GM12891 (cell line): ENCODE measurements at regions not wholly inside any gene's neighbourhood (a gene's known extent, or its start where the extent isn't known, plus 50 kb on each side); places are given as distances from the start of the nearest gene placed in this dataset.
A peak's percentile ranks its signal among the peaks of the same experiment; 100 is the strongest.

ENCODE experiments used
- DNase-seq: peaks from one replicate; pipeline ENCODE4 v3.0.0; 2011; ENCODE audit warnings: low spot score; ENCODE audit not compliant: insufficient read length
- FAIRE-seq: peaks from 2 replicates; lab custom pipeline; 2011; peaks lifted over from hg19 to GRCh38; lab: Jason Lieb, UNC
- PAX5 ChIP-seq: IDR thresholded peaks from 2 replicates; pipeline ENCODE4 v1.6.1; 2011; ENCODE audit warnings: low read length, moderate library complexity, mild to moderate bottlenecking; ENCODE audit not compliant: insufficient read depth, severe bottlenecking
- POLR2A ChIP-seq: IDR thresholded peaks from 2 replicates; pipeline ENCODE4 v1.6.1; 2011; ENCODE audit warnings: low read depth, low read length, control low read depth
- POLR2AphosphoS5 ChIP-seq: IDR thresholded peaks from 2 replicates; pipeline ENCODE4 v1.6.1; 2011; ENCODE audit warnings: low read depth, low read length, control low read depth
- POU2F2 ChIP-seq: IDR thresholded peaks from 2 replicates; pipeline ENCODE4 v1.6.1; 2011; ENCODE audit warnings: low read depth, mild to moderate bottlenecking, control low read depth, low read length, moderate library complexity
- SPI1 ChIP-seq: IDR thresholded peaks from 2 replicates; pipeline ENCODE4 v1.6.1; 2011; ENCODE audit warnings: low read depth, low read length, control low read depth
- TAF1 ChIP-seq: IDR thresholded peaks from 2 replicates; pipeline ENCODE4 v1.6.1; 2011; ENCODE audit warnings: low read depth, low read length, control low read depth

DNA sequence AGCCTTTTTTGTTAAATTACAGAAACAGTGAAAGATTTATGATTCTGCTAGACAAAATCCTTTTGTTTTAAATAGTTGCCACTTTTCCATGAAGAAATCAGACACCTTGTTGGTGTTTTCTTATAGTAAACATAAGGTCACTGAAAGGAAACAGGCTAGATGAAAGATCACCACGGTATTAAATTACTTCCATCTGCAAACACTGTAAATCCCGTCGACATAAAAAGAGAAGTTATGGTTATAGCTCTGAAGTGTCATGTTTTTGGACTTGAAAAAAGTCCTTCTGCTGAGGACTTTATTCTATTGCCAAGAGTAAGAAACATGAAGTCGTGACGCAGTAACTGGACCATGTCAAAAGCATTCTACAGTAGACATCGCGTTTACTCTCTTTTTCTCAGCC is 567.6 kb upstream of the SLIT2 start:
- no peak for DNase-seq
- no peak for FAIRE-seq
- TF ChIP-seq POLR2AphosphoS5: no peak

DNA sequence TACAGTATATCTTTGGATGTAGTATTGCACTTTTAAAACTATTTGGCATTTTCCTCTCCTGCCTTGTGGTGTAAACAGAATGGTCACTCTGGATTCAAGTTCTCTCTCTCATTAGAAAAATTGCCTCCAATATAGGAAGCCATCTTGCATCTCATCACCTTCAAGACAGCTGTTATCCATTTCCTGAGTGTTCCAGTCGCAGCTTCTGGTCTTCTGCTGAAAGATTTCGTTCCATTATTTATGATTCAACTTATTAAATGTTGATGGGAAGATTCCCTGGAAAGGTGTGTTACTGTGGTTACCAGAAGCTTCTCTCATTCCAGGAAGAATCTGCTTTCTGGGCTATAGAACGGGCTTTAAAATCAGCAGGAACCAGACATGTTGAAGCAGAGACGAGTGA is 568.3 kb upstream of the SLIT2 start:
- DNase-seq (no peak), FAIRE-seq (no peak)
- TF ChIP-seq PAX5 (no peak), POU2F2 (no peak), TAF1 (no peak)

DNA sequence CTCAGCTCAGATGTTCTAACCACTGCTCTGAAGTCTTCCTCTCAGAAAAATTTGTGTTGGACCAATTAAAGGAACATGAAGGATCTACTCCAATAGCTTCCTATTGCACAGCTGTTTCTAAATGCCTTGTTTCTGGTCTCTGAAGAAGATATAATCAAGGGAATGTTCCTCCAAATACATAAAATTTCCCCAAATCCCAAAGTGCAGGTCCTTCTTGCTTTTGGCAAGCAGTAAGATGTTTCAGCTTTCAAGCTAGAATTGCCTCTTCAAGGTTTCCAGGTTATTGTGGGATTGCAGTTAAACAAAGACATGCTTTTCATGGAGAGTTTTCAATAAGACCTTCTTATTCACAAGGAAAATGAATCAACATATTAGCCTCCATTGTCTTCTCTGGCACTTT is 574.5 kb upstream of the SLIT2 start:
- DNase-seq: no peak
- no peak for TF ChIP-seq POLR2AphosphoS5
- no peak for TF ChIP-seq POU2F2
- TF ChIP-seq POLR2A: no peak
- TF ChIP-seq TAF1: no peak
- TF ChIP-seq PAX5: no peak
- no peak for TF ChIP-seq SPI1
- no peak for FAIRE-seq

- no peak for FAIRE-seq
- DNase-seq: no peak
- TF ChIP-seq SPI1: peak; percentile 93
- TF ChIP-seq POLR2A: no peak
- TF ChIP-seq POU2F2: no peak
- TF ChIP-seq TAF1: no peak
- TF ChIP-seq PAX5: no peak
- no peak for TF ChIP-seq POLR2AphosphoS5
Observed at GRCh38 chr4:19675172-19675811, 576.4 kb upstream of the SLIT2 start.

GRCh38 chr4:19659101-19659500 is 592.6 kb upstream of the SLIT2 start:
- TF ChIP-seq PAX5 (no peak), SPI1 (no peak), POLR2AphosphoS5 (no peak), POLR2A (no peak)
- no peak for DNase-seq
- FAIRE-seq: no peak

DNA sequence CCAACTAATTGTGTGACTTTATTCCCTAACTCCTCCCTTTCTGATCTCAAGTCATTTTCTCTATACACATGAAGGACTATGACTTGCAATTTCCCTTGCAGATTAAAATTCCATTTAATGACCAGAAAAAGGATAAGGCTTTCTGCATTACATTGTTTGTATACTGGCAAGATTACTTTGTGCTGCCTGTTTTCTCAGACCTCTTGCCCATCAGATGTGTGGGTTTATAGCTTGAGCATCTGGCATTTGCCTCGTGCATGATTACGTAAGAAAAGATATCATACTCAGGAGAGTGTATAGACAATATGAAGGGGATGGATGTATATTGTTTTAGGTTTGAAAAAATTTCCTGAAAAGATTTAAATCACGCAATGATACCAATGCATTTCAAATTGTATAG is 593.8 kb upstream of the SLIT2 start:
- TF ChIP-seq TAF1 (no peak), POLR2A (no peak), PAX5 (no peak), POU2F2 (no peak), SPI1 (no peak)
- DNase-seq: no peak
- no peak for FAIRE-seq

- FAIRE-seq: no peak
- no peak for DNase-seq
- TF ChIP-seq PAX5: no peak
- no peak for TF ChIP-seq POLR2AphosphoS5
- TF ChIP-seq TAF1: no peak
- TF ChIP-seq SPI1: no peak
- TF ChIP-seq POU2F2: no peak
- no peak for TF ChIP-seq POLR2A
Observed at GRCh38 chr4:19655666-19656065, 596.0 kb upstream of the SLIT2 start.

DNA sequence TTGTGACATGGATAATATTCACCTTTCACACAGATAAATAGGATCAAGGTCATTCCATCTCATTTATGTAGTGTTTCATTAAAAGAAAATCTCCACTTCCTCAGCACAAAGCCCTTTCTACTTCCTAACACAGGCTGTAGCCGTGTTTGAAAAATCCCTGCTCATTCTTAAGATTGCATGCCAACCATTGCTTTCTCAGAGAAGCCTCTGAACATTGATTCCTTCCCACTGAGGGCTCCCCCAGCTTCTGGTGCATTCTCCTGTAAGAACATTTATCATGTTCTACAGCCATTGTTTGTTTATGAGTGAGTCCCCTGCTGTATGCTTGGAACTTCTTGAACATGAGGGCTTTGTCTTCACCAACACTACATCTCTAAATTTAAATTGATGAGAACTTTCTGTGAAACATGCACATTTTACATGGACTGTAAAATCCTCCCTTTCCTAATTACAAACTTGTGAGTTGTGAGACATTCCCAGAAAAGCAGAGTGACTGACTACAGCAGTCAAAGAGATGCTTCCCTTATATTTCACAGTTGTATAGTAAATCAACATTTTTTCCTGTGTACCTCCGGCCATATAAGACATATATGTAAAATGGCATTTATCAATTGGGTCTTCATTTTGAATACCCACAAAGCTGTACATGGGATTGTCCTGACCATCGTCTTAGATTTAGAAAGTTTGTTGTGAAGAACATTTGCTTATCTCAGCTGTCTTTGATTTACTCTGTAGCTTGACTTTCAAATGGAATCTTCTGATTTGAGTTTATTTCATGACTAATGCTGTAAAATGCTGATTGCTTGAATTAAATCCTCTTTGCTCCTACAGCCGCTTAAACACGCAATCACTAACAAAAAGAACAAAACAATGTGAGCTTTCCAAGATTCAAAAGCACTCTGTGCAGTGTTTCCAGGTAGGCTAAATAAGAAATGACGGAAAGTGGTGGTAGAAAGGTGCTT is 600.5 kb upstream of the SLIT2 start:
- DNase-seq (no peak), FAIRE-seq (no peak)
- no peak for TF ChIP-seq SPI1
- no peak for TF ChIP-seq POLR2AphosphoS5
- TF ChIP-seq POU2F2: no peak
- no peak for TF ChIP-seq PAX5
- TF ChIP-seq POLR2A: no peak
- no peak for TF ChIP-seq TAF1

GRCh38 chr4:19645589-19645988 is 606.1 kb upstream of the SLIT2 start:
- DNase-seq: no peak
- no peak for FAIRE-seq

DNA sequence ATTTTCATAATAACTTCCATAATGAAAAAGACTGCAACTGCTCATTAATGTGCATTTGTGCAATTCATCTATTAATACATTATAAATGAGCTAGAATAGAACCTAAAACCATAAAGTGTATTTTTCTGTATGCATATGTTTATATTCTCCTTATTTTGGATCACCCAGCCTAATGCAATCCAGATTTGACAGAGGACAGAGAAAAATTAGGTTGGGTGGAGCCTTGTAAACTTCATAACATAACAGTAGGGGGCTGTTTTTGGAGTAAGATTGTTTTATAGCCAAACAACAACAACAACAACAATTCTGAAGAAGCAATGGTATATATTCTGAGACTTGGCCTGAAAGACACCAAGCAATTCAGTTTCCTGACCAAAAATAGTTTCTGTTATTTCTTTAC is 615.3 kb upstream of the SLIT2 start:
- FAIRE-seq (no peak), DNase-seq (no peak)
- TF ChIP-seq POU2F2 (no peak), POLR2AphosphoS5 (no peak), SPI1 (no peak), PAX5 (no peak), POLR2A (no peak), TAF1 (no peak)

More at GRCh38 chr4:19645589-19645988, 606.1 kb upstream of the SLIT2 start:
- TF ChIP-seq TAF1: no peak
- TF ChIP-seq POLR2AphosphoS5: no peak
- TF ChIP-seq SPI1: no peak
- TF ChIP-seq POLR2A: no peak

DNA sequence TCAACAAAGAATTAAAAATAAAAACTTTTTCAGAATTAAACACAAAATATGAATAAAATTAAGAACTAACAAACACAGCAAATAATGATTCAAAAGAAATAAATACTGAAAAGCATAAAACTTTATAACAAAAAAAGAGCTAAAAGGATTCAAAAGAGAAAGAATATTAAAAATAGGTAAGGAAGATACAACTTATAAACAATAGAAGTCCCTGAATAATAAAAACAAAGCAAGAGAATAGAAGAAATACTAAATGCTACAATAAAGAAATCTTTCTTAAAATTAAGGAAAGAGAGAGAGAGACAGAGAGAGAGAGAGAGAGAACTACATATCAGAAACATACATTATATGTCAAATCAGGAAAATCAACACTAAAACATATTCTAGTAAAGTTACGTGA is 619.9 kb upstream of the SLIT2 start:
- no peak for FAIRE-seq
- no peak for TF ChIP-seq POLR2A
- TF ChIP-seq SPI1: no peak
- no peak for TF ChIP-seq POU2F2
- TF ChIP-seq POLR2AphosphoS5: no peak
- TF ChIP-seq PAX5: no peak
- no peak for TF ChIP-seq TAF1

More for the DNA sequence above, 619.9 kb upstream of the SLIT2 start:
- no peak for DNase-seq
